A549 (cell line): ENCODE measurements at regions not wholly inside any gene's neighbourhood (a gene's known extent, or its start where the extent isn't known, plus 50 kb on each side); places are given as distances from the start of the nearest gene placed in this dataset.

Source experiments
- ATAC-seq, 2 experiments: fragments of 200-7000 bp in 1 of 2; fragments of >200 bp in 1 of 2; cut with Nextera tagmentation in 1 of 2; cut with Tn5 transposase in 1 of 2; 3 replicates each; pipeline versions ENCODE4 v1.8.0 to v1.9.1; 2018 to 2020; ENCODE audit warnings: mild to moderate bottlenecking in 1 of 2, moderate library complexity in 1 of 2
- CTCF ChIA-PET: fragments of 300-600 bp; sonication (Branson Sonifier 250); formaldehyde crosslinking; extraction: SDS; loops from one replicate; lab custom pipeline; 2021; ENCODE audit warnings: antibody characterized with exemption, inconsistent platforms; lab: Yijun Ruan, JAX
- POLR2A ChIA-PET: fragments of 350-600 bp; formaldehyde crosslinking; extraction: SDS; loops from one replicate; lab custom pipeline; 2021; ENCODE audit warnings: antibody characterized with exemption, inconsistent platforms; lab: Yijun Ruan, JAX
- DNase-seq, 2 experiments: peaks; one replicate each; pipeline versions ENCODE4 v3.0.0 to v3.0.0-alpha.2; 2011 to 2016; ENCODE audit warnings: low read depth in 1 of 2, low spot score in 1 of 2
- FAIRE-seq: peaks from 2 replicates; lab custom pipeline; 2011; peaks lifted over from hg19 to GRCh38; lab: Jason Lieb, UNC
- H3K27ac ChIP-seq, 2 experiments: fragments of >200 bp; sonication (Bioruptor Twin); formaldehyde crosslinking; 3 replicates each; pipeline ENCODE4 v1.5.1; 2016 to 2017
- H3K4me1 ChIP-seq: fragments of >200 bp; sonication (Bioruptor Twin); formaldehyde crosslinking; 3 replicates; pipeline ENCODE4 v1.6.1; 2016
- H3K4me2 ChIP-seq: fragments of >200 bp; sonication (Bioruptor Twin); formaldehyde crosslinking; 3 replicates; pipeline ENCODE4 v1.6.1; 2016
- H3K4me3 ChIP-seq: fragments of >200 bp; sonication (Bioruptor Twin); formaldehyde crosslinking; 3 replicates; pipeline ENCODE4 v1.5.1; 2016
- H3K9me3 ChIP-seq: fragments of >200 bp; sonication (Bioruptor Twin); formaldehyde crosslinking; 3 replicates; pipeline ENCODE4 v1.6.1; 2016
- CHD2 ChIP-seq: fragments of 150-350 bp; IDR thresholded peaks from 2 replicates; pipeline ENCODE4 v1.6.1; 2014; ENCODE audit warnings: low read length; ENCODE audit not compliant: partially characterized antibody
- CTCF ChIP-seq: fragments of >200 bp; sonication (Bioruptor Twin); formaldehyde crosslinking; IDR thresholded peaks from 3 replicates; pipeline ENCODE4 v1.5.1; 2016
- E2F6 ChIP-seq: IDR thresholded peaks from 2 replicates; pipeline ENCODE4 v1.6.1; 2012; ENCODE audit warnings: low read depth, borderline replicate concordance
- EHF ChIP-seq: fragments of 250-450 bp; sonication (Bioruptor Pico); IDR thresholded peaks from 2 replicates; pipeline ENCODE4 v1.5.0; 2020; ENCODE audit warnings: mild to moderate bottlenecking
- ESRRA ChIP-seq: fragments of 150-350 bp; IDR thresholded peaks from 2 replicates; pipeline ENCODE4 v1.6.1; 2014; ENCODE audit warnings: mild to moderate bottlenecking, low read length, borderline replicate concordance
- FOXS1 ChIP-seq: fragments of 250-450 bp; sonication (Bioruptor Pico); IDR thresholded peaks from 2 replicates; pipeline ENCODE4 v1.5.0; 2020; ENCODE audit warnings: mild to moderate bottlenecking, moderate library complexity
- HEYL ChIP-seq: fragments of 250-450 bp; sonication (Bioruptor Pico); IDR thresholded peaks from 2 replicates; pipeline ENCODE4 v1.8.0; 2021; ENCODE audit warnings: mild to moderate bottlenecking, moderate library complexity
- HOXA7 ChIP-seq: fragments of 250-450 bp; sonication (Bioruptor Pico); IDR thresholded peaks from 2 replicates; pipeline ENCODE4 v1.5.0; 2020; ENCODE audit warnings: mild to moderate bottlenecking, moderate library complexity
- HOXB13 ChIP-seq: fragments of 250-450 bp; sonication (Bioruptor Pico); IDR thresholded peaks from 2 replicates; pipeline ENCODE4 v1.5.0; 2020; ENCODE audit warnings: low read depth, mild to moderate bottlenecking, moderate library complexity
- HOXB5 ChIP-seq: fragments of 250-450 bp; sonication (Bioruptor Pico); IDR thresholded peaks from 2 replicates; pipeline ENCODE4 v1.5.0; 2020; ENCODE audit warnings: mild to moderate bottlenecking, moderate library complexity
- JUN ChIP-seq, 2 experiments: fragments of >200 bp; sonication (Bioruptor Twin); formaldehyde crosslinking; IDR thresholded peaks; 2 replicates in 1 of 2; 3 replicates in 1 of 2; pipeline ENCODE4 v1.6.1; 2016 to 2017
- MAFK ChIP-seq: fragments of 450-650 bp; IDR thresholded peaks from 2 replicates; pipeline ENCODE4 v1.6.1; 2014; ENCODE audit not compliant: partially characterized antibody
- PHF8 ChIP-seq: fragments of 200-600 bp; sonication (generic); IDR thresholded peaks from 2 replicates; pipeline ENCODE4 v1.6.1; 2016; ENCODE audit warnings: low read depth, mild to moderate bottlenecking, antibody characterized with exemption, moderate library complexity, borderline replicate concordance
- POLR2A ChIP-seq: IDR thresholded peaks from 2 replicates; pipeline ENCODE4 v1.6.1; 2012; ENCODE audit warnings: mild to moderate bottlenecking, low read length
- RAD21 ChIP-seq, 2 experiments: fragments of >200 bp in 1 of 2; sonication (Bioruptor Twin) in 1 of 2; formaldehyde crosslinking in 1 of 2; IDR thresholded peaks in 1 of 2; conservative IDR thresholded peaks in 1 of 2; 2 replicates in 1 of 2; 3 replicates in 1 of 2; pipeline ENCODE4 v1.6.1; 2012 to 2018; ENCODE audit warnings: inconsistent platforms in 1 of 2
- RARB ChIP-seq: fragments of 250-450 bp; sonication (Bioruptor Pico); IDR thresholded peaks from 2 replicates; pipeline ENCODE4 v1.8.0; 2021; ENCODE audit warnings: mild to moderate bottlenecking, moderate library complexity
- RCOR1 ChIP-seq: fragments of 150-350 bp; IDR thresholded peaks from 2 replicates; pipeline ENCODE4 v1.6.1; 2014; ENCODE audit warnings: antibody characterized with exemption, low read length, low read depth
- SREBF2 ChIP-seq: fragments of 450-650 bp; IDR thresholded peaks from 2 replicates; pipeline ENCODE4 v1.6.1; 2014; ENCODE audit warnings: mild to moderate bottlenecking, moderate library complexity
- ZC3H11A ChIP-seq: fragments of 450-650 bp; IDR thresholded peaks from 2 replicates; pipeline ENCODE4 v1.6.1; 2014; ENCODE audit warnings: antibody characterized with exemption, mild to moderate bottlenecking
- ZSCAN20 ChIP-seq: fragments of 250-450 bp; sonication (Bioruptor Pico); IDR thresholded peaks from 2 replicates; pipeline ENCODE4 v1.8.0; 2022; ENCODE audit warnings: mild to moderate bottlenecking, moderate library complexity
- WGBS: methylation state at CpG from one replicate; pipeline ENCODE4 v1.1.6; 2017; ENCODE audit errors: missing lambda C conversion rate; 5-methylcytosine and 5-hydroxymethylcytosine counted together

- no peaks in the 10 kb centered on the region for H3K4me1 ChIP-seq
- no peaks in the 10 kb centered on the region; the same call in 2 of the 3 replicates for H3K9me3 ChIP-seq
- TF ChIP-seq E2F6 = no peak
- TF ChIP-seq RCOR1 = no peak
- TF ChIP-seq RAD21 (conservative IDR thresholded peaks at IDR 0.05 in 1 of 2, IDR thresholded peaks at IDR 0.05 in 1 of 2) = no peak
- TF ChIP-seq, all 56 proteins: peak for 0
- ChIA-PET POLR2A (no interaction called here), CTCF (interaction anchor here (0.6 to 1.9 kb wide), 12 partner anchors 11 to 1033 kb away, joined by 3 to 7 read pairs (median 4); no protein-coding TSS in a partner anchor)
- Histone ChIP-seq H3K4me3 (no peak overlapping the region), H3K27ac (no peak overlapping the region), H3K4me2 (no peak overlapping the region)
- WGBS = 45% methylated on average over 2 of the region's 2 CpGs
- FAIRE-seq (no peak), DNase-seq (no peak), ATAC-seq (no peak)
Observed at GRCh38 chr15:61620151-61620550, 391.0 kb upstream of the RORA start.

GRCh38 chr15:61613729-61614128 is 384.6 kb upstream of the RORA start:
- H3K4me3 ChIP-seq = no peak overlapping the region
- TF ChIP-seq PHF8 = no peak
- TF ChIP-seq HOXB5 (CRISPR knock-in tag) = no peak
- TF ChIP-seq EHF (CRISPR knock-in tag) = no peak
- no peak for TF ChIP-seq MAFK
- no peak for TF ChIP-seq ZC3H11A
- TF ChIP-seq, all 56 proteins: peak for 0
- FAIRE-seq = no peak
- no peaks in the 10 kb centered on the region; the same call in 2 of the 3 replicates for H3K9me3 ChIP-seq
- DNase-seq = no peak
- no peak for ATAC-seq
- H3K4me2 ChIP-seq = no peak overlapping the region
- POLR2A ChIA-PET = no interaction called here
- no peak overlapping the region for H3K27ac ChIP-seq
- CTCF ChIA-PET = no interaction called here
- no peaks in the 10 kb centered on the region for H3K4me1 ChIP-seq

GRCh38 chr15:61613138-61613537 is 384.0 kb upstream of the RORA start:
- no peaks in the 10 kb centered on the region; the same call in 2 of the 3 replicates for H3K9me3 ChIP-seq
- POLR2A ChIA-PET = no interaction called here
- no peak for DNase-seq
- peak; percentile 86 for TF ChIP-seq MAFK
- no peak for TF ChIP-seq HOXB13
- no peak overlapping the region for H3K4me3 ChIP-seq
- no peak overlapping the region for H3K27ac ChIP-seq
- ATAC-seq = no peak
- H3K4me2 ChIP-seq = no peak overlapping the region
- H3K4me1 ChIP-seq = no peaks in the 10 kb centered on the region
- CTCF ChIA-PET = no interaction called here
- no peak for FAIRE-seq

- TF ChIP-seq ESRRA = no peak
- no peak for TF ChIP-seq MAFK
- no peak for TF ChIP-seq ZSCAN20 (CRISPR knock-in tag)
- TF ChIP-seq JUN (IDR thresholded peaks at IDR 0.05) = no peak
- no peak for TF ChIP-seq RARB (CRISPR knock-in tag)
- TF ChIP-seq HOXA7 (CRISPR knock-in tag) = no peak
- TF ChIP-seq CHD2 = no peak
- no peak for TF ChIP-seq E2F6
- no peak for TF ChIP-seq HEYL
- TF ChIP-seq SREBF2 = no peak
- no peak for TF ChIP-seq POLR2A
- no peak for TF ChIP-seq CTCF
- no peak for TF ChIP-seq FOXS1 (CRISPR knock-in tag)
- TF ChIP-seq, all 56 proteins: peak for 0
- Histone ChIP-seq H3K4me1 (no peaks in the 10 kb centered on the region), H3K27ac (no peak overlapping the region), H3K4me2 (no peak overlapping the region), H3K4me3 (no peak overlapping the region), H3K9me3 (no peaks in the 10 kb centered on the region; the same call in 2 of the 3 replicates)
- DNase-seq (no peak), FAIRE-seq (no peak), ATAC-seq (no peak)
- CTCF ChIA-PET = no interaction called here
- POLR2A ChIA-PET = no interaction called here
Observed at GRCh38 chr15:61612111-61612510, 383.0 kb upstream of the RORA start.
